ENCODE measurements at regions not wholly inside any gene's neighbourhood (a gene's known extent, or its start where the extent isn't known, plus 50 kb on each side); places are given as distances from the start of the nearest gene placed in this dataset.
"Not testable (repeated sequence)": the region's sequence is repeated elsewhere in the genome, so short reads cannot be mapped to it uniquely, and the experiment has no call there.

DNA sequence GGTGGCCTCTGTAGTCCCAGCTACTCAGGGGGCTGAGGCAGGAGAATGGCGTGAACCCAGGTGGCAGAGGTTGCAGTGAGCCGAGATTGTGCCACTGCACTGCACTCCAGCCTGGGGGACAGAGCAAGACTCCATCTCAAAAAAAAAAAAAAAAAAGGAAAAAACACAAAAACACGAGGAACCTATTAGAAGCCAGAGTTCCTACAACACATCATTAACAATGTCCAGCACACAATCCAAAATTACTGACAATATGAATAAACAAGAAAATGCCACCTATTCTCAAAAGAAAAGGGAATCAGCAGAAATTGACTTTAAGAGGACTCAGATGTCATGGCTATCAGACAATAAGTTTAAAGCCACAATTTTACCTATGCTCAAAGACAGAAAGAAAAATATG lies 57.3 kb upstream of the HS3ST3A1 start:
- not testable (repeated sequence) for DNase-seq (ENCODE audit: low spot score)

DNA sequence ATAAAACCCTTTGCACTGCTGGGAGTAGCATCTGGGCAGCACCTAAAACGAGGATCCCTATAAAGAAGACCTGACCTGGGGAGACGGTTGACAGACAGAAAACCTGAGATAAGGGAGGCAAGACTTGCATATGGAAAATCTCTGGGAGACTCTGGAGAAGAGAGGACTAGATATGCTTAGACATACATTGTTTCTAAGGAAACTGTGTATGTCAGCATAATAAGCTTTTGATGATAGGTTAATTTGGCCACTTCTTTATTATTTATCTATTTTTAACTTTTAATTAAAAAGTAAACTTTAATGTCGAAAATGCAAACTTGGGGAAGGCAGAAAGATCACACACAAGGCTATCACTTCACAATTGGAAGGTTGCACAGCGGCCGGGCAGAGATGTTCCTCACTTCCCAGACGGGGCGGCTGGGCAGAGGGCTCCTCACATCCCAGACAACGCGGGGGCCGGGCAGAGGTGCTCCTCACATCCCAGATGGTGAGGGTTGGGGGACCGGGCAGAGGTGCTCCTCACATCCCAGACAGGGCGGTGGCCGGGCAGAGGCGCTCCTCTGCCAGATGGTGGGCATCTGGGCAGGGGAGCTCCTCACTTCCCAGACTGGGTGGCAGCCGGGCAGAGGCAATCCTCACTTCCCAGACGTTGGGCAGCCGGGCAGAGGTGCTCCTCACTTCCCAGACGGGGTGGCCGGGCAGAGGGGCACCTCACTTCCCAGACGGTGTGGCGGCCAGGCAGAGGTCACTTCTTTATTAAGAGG lies 64.3 kb upstream of the HS3ST3A1 start:
- DNase-seq (ENCODE audit: low spot score) = no peak

DNA sequence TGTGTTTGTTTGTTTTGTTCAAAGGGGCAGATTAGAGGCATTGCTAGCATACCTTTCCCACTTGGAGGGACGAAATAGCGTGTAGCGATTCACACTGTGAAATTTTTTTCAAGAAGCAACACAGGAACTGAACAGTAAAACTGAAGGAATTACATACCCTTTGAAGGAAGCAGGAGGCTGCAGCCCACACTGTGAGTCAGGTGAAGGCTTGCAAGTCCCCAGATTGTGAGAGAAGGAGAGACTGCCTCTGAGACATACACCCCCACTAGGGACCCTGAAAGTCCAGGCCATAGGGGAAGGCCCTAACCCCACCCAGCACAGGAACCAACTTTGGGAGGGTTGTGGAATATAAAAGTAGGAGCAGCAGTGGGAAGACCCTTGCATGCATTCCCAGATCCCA lies 69.6 kb upstream of the HS3ST3A1 start:
- no peak for DNase-seq (ENCODE audit: low spot score)

DNA sequence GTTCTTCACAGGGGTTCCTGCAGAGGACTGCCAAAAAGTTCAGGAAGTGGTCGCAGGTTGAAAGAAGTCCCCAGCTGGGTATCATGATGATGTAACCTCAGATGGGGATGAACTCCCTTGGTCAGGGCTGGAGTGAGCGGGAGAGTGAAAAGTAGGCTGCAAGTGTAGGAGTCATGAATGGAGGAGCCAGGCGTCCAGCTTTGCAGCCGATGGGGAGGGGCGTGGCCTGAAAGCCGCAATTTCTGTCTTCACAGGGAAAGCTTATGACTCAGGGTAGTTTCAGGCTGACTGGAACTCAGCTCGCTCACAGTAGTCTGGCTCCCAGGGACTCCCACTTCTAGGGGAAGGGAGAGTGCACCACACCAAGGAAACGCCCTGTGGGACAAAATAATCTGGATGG lies 70.0 kb upstream of the HS3ST3A1 start:
- no peak for DNase-seq (ENCODE audit: low spot score)

DNA sequence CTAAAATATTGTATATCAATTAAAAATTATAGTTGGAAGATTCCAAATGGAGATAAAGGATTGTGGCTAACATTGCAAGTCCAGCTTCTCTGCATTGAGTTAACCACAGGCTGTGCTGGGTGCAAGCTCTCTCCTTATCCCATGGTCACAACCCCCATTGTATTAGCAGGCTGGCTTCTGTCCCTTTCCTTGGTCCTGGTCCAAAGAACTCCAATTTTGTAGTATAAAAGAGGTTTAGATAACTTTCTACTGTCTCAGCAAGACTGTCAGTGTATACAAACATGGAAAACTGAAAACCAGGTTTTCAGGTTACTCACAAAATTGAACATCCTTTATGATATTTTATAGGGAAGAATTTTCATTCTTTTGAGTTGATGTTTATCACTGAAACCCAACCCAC lies 76.6 kb upstream of the HS3ST3A1 start:
- no peak for DNase-seq (ENCODE audit: low spot score)

DNA sequence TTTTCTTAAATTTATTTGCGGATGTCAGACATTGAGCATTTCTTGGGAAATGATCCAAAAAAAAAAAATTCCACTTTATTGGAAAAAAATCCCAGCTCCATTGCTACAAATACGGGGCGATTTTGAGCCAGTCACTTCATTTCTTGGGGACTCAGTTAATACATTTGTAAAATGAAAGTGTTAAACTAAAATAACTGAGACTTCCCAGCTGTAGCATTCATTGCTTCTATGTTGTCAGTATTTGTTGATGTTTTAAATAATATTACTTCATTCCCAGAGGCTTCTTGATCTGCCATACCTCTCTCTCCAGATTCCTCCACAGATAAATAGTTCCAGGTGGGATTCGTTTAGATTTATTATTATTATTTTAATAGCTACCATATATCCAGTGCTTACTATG lies 77.1 kb upstream of the HS3ST3A1 start:
- no peak for DNase-seq (ENCODE audit: low spot score)

DNA sequence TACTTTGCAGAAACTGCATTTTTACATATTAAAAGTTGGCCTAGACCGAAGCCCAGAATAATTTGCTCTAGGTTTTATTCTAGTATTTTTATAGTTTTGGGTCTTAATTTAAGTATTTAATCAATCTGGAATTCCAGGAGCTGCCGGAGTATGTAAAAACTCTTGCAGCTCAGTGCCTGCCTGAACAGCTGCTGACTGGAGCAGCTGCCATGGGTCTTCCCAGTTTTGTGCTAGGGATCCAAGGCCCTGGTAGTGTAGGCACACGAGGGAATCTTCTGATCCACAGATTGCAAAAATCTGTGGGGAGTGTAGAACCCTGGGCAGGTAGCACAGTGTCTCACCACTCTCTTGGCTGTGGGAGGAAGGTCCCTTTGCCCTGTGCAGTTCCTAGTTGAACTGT lies 87.0 kb upstream of the HS3ST3A1 start:
- DNase-seq (ENCODE audit: low spot score) = no peak

DNA sequence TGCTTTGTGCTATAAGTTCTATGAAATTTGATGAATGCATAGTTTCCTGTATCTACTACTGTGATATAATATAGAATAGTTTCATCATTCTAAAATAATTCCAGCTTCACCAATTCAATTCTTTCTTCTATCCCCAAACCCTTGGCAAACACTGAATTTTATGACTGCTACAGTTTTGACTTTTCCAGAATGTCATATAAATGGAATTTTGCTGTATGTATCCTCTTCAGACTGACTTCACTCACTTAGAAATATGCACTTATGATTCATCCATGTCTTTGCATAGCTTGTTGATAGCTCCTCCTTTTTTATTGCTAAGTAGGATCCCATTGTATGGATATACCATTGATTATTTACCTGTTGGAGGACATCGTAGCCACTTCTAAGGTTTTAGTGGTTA lies 89.1 kb upstream of the HS3ST3A1 start:
- DNase-seq (ENCODE audit: low spot score) = no peak

DNA sequence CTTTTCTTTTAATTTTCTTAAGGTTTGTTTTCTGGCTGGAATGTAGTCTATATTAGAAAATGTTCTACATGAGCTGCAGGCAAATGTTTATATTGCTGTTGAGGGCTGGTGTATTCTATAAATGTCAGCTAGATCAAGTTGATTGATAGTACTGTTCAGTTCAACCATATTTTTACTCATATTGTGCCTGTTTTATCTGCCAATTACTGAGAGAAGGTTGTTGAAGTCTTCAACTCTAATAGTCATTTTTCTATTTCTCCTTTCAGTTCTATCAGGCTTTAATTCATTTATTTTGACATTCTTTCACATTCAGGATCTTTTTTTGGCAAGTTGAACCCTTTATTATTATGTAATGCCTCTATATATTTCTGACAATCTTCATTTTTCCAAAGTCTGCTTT lies 93.2 kb upstream of the HS3ST3A1 start:
- DNase-seq (ENCODE audit: low spot score) = no peak

DNA sequence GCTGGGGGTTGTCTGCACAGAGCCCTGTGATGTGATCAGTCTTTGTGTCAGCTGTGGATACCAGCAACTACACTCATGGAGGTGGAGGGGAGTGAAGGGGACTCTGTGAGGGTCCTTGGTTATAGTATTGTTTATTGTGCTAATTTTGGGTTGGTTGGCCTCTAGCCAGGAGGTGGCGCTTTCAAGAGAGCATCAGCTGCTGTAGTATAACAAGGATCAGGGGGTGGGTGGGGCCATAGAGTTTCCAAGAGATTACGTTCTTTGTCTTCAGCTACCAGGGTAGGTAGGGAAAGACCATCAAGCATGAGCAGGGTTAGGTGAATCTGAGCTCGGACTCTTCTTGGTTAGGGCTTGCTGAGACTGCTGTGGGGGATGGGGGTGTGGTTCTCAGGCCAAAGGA lies 97.1 kb upstream of the HS3ST3A1 start:
- DNase-seq (ENCODE audit: low spot score) = no peak

DNA sequence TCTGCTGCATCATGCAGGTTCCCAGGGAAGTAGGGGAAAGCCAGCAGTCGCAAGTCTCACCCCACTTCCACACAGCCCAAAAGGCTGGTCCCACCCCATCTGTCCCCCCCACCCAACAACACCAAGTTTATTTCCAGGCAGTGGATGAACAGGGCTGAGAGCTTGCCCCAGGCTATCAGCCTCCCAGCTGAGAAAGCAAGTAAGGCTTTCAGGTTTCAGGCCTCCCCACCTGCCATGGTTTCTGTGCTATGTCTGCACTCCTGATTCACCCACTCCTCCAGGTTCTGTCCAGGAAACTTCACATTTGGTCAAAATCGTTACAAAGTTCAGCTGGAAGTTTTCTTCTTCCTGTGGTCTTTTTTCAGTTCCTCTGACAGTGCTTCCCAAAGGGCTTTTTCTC lies 97.5 kb upstream of the HS3ST3A1 start:
- no peak for DNase-seq (ENCODE audit: low spot score)

DNA sequence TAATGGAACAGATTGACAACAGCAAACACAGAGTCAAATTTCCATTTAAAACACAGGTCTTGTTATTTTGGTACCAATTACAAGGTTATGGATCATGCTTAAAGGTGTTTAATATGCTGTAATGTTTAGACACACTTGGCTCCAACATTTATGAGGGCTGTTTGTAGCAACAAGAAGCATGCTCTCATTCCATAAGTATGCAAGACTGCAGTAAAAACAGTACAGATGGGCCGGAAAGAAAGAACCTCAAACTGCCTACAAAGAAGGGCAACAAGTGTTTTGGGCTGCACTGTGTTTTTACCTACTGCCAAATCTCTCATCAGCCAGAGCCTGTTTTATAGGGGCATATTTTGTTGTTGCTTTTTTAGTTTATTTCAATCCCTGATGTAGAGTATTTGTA lies 100.5 kb upstream of the HS3ST3A1 start:
- DNase-seq (ENCODE audit: low spot score) = no peak

DNA sequence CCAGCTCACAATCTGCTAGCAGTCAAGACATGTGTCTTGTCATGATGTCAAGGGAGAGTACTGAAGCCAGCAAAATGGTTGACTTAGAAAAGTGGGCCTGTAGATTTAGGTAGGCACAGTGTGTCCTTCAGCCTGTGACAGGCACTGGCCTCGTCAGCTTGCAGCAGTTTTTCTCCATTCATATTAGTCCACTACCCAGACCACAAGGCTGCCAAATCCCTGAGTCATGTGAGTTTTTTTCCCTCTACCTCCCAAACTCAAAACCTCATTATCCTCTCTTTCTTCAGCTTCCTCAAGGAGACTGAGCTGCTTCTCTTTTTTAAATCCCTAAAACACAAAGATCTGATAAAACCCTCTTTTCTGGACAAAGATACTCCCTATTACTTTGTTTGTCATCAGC lies 102.6 kb upstream of the HS3ST3A1 start:
- no peak for DNase-seq (ENCODE audit: low spot score)

DNA sequence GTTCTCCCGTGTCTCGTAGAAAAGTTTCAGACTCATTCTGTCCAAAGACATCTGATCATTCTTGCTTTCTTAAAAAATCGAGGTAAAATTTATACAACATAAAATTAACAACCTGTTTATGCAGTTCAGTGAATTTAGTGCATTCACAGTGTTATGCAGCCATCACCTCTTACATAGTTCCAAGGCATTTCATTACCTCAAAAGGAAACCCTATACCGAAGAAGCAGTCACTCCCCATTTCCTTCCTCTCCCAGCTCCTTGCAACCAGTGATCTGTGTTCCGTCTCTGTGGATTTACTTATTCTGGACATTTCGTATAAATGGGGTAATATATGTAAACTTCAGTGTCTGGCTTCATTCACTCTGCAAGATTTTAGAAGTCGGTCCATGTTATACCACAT lies 103.5 kb upstream of the HS3ST3A1 start:
- no peak for DNase-seq (ENCODE audit: low spot score)

DNA sequence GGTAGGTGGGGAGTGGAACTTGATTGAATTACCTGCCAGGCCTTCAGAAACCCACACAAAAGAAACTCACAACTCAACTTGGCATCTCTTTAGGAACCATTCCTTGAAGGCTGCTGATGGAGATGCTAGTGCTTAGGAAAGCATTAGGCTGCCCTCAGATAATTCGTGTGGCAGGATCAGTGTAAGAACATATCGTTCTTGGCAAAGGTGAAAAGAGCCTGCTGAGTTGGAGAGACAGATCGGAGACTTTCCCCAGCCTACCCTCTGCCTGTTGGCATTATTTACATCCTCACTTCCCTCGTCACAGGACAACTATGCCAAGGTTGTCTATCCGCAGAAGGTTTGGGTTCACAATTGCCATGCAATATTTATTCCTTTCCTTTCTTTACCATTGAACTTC lies 120.0 kb upstream of the HS3ST3A1 start:
- DNase-seq (ENCODE audit: low spot score) = no peak

DNA sequence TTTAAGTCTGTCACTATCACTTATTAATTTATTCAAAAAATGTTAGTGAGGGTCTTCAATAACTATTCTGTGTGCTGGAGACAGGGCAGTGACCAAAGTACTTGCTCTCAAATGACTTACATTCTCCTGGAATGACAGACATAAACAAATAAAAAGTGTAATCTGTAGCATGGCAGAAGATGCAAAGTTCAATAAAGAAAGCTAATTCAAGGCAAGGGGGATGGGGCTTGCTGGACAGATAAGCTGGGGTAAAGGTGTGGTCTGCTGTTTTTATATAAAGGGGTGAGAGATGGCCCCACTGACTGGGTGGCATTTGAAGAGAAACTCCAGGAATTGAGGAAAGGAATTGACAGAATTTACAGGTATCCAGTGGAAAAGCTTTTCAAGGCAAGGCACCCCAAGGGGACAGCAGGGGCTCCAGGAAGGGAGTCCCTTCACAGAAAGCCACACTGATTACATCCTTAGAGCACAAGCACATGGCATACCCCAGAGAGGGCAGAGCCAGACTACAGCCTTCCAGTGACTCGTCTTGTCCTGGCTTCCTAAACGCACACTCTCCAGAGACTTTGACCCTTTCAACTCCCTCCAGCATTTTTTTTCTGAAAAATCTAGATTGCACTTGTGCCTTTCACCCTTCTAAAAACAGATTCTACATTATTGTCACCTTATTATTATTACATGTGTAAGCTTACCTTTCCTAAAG lies 123.7 kb upstream of the HS3ST3A1 start:
- DNase-seq (ENCODE audit: low spot score) = peak; percentile 44

DNA sequence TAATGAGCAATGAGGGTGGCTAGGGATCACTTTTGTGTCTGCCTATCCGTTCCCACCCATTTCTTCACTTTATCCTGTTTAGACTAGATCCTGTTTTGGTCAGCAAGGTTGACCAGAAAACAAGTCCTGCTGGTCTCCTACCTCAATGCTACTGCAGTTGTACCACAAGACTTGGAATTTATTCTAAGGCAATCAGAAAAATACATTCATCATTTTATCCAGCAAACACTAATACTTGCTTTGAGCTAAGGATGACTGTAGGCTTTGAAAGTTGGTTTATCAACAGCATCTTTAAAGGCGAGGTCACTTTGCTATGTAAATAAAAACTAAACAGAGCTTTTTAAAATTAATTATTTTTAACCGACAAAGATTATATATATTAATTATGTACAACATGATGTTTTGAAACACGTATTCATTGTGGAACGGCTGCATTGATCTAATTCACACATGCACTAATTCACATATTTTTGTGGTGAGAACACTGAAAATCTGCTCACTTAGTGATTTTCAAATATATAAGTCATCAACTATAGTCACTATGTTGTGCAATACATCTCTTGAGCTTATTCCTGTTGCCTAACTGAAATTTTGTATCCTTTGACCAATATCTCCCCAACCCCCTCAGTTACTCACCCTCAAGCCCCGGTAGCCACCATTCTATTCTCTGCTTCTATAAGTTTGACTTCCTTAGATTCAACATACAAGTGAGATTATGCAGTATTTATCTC lies 125.9 kb upstream of the HS3ST3A1 start:
- DNase-seq (ENCODE audit: low spot score) = no peak

DNA sequence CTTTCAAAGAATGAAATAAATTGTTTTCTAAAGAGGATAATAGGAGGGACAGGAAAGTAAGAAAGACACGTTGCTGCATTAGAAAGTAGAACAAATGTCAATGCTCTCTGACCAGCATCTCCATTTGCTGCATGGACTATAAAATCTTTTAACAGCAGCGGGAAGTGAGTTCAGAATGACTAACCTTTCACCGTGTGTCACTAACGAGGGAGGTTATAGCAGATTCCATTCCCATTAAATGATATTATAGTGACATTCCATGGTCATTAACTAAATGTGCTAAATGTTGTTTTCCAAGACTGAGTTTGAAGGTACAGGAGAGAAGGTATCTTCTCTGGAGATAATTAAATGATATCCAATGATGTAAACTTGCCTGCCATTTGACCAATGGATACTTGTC lies 127.1 kb upstream of the HS3ST3A1 start:
- DNase-seq (ENCODE audit: low spot score) = no peak

DNA sequence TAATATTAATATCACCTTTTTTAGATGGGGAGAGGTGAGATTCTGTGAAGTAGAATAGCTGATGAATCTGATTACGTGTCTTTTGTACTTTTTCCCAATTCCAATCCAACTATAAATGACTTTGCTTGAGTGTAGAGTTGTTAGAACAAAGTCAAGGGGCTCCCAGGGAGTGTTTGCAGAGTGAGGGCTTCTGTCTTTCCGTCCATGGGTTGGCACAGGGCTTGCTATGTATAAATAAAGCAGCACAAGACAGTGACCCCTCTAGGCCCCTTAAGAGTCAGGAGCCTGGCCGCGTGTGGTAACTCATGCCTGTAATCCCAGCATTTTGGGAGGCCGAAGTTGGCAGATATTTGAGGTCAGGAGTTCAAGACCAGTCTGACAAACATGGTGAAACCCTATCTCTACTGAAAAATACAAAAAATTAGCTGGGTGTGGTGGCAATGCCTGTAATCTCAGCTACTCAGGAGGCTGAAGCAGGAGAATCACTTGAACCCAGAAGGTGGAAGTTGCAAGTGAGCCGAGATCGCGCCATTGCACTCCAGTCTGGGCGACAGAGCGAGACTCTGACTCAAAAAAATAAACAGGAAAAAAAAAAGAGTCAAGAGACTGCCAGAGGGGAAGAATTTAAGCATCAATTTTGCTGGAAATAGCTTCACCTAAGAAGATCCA lies 127.9 kb upstream of the HS3ST3A1 start:
- no peak for DNase-seq (ENCODE audit: low spot score)

DNA sequence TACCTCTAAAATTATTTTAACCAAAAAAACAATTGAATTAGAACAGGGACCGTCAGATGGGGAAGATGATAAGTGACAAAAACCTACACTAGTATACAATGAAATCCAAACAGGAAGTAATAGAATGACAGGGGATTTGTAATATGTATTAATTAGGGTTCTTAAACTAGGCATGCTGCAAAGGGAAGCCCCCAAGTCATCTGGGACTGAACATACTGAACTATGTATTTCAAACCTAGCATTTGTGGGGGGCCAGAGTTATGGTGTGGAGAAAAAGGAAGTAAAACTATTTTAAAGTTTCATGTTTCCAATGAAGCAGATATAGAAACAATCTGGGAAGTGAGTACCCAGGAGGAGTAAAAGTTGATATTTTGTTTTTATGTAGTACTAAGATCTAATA lies 133.2 kb upstream of the HS3ST3A1 start:
- no peak for DNase-seq (ENCODE audit: low spot score)

DNA sequence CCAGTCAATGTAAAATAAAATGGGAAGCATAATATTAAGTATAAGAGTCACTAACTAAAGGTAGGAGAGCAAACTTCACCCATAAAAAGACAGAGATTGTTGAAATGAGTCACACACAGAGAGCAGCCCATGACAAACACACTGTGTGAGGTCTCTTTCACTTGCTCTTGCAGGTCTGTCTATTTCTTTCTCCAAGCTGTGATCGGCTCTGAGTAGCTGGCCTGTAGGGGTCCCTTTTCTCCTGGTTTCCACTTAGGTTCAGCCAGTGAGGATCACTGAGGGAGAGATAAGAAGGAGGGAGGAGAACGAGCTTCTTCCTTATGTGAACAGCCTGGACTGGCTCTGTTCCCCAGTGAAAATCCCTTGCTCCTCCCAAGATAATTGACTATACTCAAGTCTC lies 133.7 kb upstream of the HS3ST3A1 start:
- no peak for DNase-seq (ENCODE audit: low spot score)

DNA sequence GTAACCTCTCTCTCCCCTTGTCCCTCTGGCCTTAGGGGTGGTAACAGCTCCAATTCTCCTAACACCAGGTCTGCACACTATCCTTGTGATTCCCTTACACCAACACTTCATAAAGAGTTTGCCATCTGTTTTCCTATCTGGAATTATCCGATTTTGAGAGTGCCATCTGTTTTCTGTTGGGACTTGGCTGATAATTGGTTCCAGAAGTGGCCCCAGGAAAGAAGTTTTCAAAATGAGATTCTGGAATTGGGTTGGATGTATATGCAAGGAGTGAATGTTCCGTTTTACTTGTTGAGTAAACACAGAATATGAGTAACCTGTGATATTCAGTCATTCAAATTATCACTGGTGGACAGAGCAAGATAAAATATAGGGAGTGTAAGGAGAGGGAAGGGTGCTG lies 134.1 kb upstream of the HS3ST3A1 start:
- DNase-seq (ENCODE audit: low spot score) = no peak

DNA sequence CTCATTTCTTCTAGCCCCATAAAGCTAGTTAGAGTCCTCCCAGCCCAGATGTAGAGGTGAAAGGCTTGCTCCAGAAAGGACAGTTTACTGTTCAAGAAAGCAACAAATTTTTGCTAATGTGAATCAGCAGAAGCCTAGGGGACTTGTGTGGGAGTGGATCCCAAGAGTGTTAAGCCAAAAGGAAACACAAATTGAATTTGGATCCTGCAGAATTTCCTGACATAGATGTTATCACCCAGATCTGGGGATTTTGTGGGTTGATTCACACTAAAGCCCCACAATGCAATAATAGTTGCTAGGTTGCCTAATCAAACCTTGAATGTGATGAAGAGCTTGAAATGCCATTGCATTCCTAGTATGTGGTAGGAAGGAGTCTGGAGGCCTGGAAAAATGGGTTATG lies 135.2 kb upstream of the HS3ST3A1 start:
- DNase-seq (ENCODE audit: low spot score) = no peak
